Thyroid gland (tissue), 4 donors: ENCODE measurements at regions not wholly inside any gene's neighbourhood (a gene's known extent, or its start where the extent isn't known, plus 50 kb on each side); places are given as distances from the start of the nearest gene placed in this dataset.

Source experiments
- CTCF ChIP-seq, 6 experiments: fragments of 200-600 bp in 3 of 6; fragments of 450-650 bp in 3 of 6; sonication (generic) in 3 of 6; IDR thresholded peaks; one replicate each; pipeline ENCODE4 v1.5.1; 2016 to 2019; ENCODE audit warnings: antibody characterized with exemption in 6 of 6, mild to moderate bottlenecking in 2 of 6, inconsistent platforms in 1 of 6, moderate library complexity in 1 of 6
- POLR2A ChIP-seq, 2 donors: fragments of 450-650 bp; IDR thresholded peaks; one replicate each; pipeline ENCODE4 v1.6.1; 2017; ENCODE audit warnings: antibody characterized with exemption in 2 of 2, mild to moderate bottlenecking in 2 of 2, moderate library complexity in 1 of 2

DNA sequence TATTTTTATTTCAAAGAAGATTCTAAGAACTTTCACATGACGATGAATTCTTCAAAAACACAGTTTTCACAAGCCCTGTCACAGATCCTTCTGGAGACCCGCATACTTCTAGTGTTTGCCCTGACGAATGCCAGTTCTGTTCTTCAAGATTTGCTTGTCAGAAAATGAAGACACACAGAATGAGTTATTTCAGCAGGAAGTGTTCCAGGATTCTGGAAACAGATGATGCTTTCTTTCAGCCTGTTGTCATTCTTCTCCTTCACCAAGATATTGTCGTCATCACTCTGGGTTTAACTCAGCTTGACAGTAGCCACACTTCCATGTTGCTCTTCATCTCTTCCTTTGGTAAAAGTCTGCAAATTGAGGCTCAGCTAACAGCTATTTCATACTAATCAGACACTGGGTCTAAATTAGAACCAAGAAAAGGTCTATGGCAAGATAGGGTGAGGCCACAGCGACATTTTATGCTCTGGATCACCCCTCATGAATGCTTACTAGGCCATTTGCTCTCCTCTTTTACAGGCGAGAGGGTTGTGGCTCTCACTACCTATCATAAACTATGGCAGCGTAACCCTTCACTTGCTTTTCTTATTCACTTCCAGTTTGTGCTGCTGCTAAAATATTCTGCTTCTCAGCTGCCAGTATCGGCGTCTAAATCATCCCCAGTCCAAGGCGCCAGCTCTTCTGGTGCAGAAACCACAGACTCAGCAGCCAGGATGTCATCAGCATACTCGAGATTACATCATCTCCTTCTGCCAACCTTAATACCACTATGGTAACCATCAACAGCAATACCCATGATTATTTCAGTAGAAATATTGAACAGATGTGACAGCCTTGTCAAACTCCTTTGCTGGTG lies 159.6 kb upstream of the TBCA start:
- TF ChIP-seq CTCF (IDR thresholded peaks at IDR 0.05) (no peak), POLR2A (IDR thresholded peaks at IDR 0.05) (no peak)
